Dermis blood vessel endothelial cell (primary cell): ENCODE measurements at regions not wholly inside any gene's neighbourhood (a gene's known extent, or its start where the extent isn't known, plus 50 kb on each side); places are given as distances from the start of the nearest gene placed in this dataset.
"Not testable (repeated sequence)": the region's sequence is repeated elsewhere in the genome, so short reads cannot be mapped to it uniquely, and the experiment has no call there.

Experiments used
- DNase-seq: peaks from one replicate; pipeline ENCODE4 v3.0.0; 2010

GRCh38 chr13:34722922-34723321, 219.1 kb upstream of the NBEA start:
- no peak for DNase-seq

- no peak for DNase-seq
Observed at GRCh38 chr13:34730961-34731360, 211.1 kb upstream of the NBEA start.

- DNase-seq: no peak
Observed at GRCh38 chr13:34731486-34731885, 210.6 kb upstream of the NBEA start.

GRCh38 chr13:34733721-34734120, 208.3 kb upstream of the NBEA start:
- DNase-seq: no peak

- DNase-seq: no peak
Observed at GRCh38 chr13:34734932-34735331, 207.1 kb upstream of the NBEA start.

- DNase-seq: no peak
Observed at GRCh38 chr13:34738254-34738992, 203.6 kb upstream of the NBEA start.

- DNase-seq: not testable (repeated sequence)
Observed at GRCh38 chr13:34747056-34747455, 195.0 kb upstream of the NBEA start.

GRCh38 chr13:34747507-34747906, 194.6 kb upstream of the NBEA start:
- DNase-seq: no peak

- DNase-seq: no peak
Observed at GRCh38 chr13:34748073-34748472, 194.0 kb upstream of the NBEA start.

GRCh38 chr13:34748596-34748995, 193.5 kb upstream of the NBEA start:
- no peak for DNase-seq

GRCh38 chr13:34749046-34749445, 193.0 kb upstream of the NBEA start:
- DNase-seq: no peak

GRCh38 chr13:34750078-34750931, 191.8 kb upstream of the NBEA start:
- no peak for DNase-seq

GRCh38 chr13:34751044-34751443, 191.0 kb upstream of the NBEA start:
- DNase-seq: no peak

- DNase-seq: no peak
Observed at GRCh38 chr13:34751492-34751891, 190.6 kb upstream of the NBEA start.

GRCh38 chr13:34752283-34752960, 189.6 kb upstream of the NBEA start:
- no peak for DNase-seq

- no peak for DNase-seq
Observed at GRCh38 chr13:34756136-34756535, 185.9 kb upstream of the NBEA start.

- no peak for DNase-seq
Observed at GRCh38 chr13:34756572-34756971, 185.5 kb upstream of the NBEA start.

- DNase-seq: no peak
Observed at GRCh38 chr13:34757441-34757840, 184.6 kb upstream of the NBEA start.

- DNase-seq: no peak
Observed at GRCh38 chr13:34758628-34759027, 183.4 kb upstream of the NBEA start.

- DNase-seq: no peak
Observed at GRCh38 chr13:34762312-34762711, 179.8 kb upstream of the NBEA start.

GRCh38 chr13:34764246-34764645, 177.8 kb upstream of the NBEA start:
- no peak for DNase-seq

- DNase-seq: no peak
Observed at GRCh38 chr13:34765446-34766180, 176.5 kb upstream of the NBEA start.

- DNase-seq: no peak
Observed at GRCh38 chr13:34767778-34768177, 174.3 kb upstream of the NBEA start.
